A673 (cell line): ENCODE measurements at regions not wholly inside any gene's neighbourhood (a gene's known extent, or its start where the extent isn't known, plus 50 kb on each side); places are given as distances from the start of the nearest gene placed in this dataset.

Experiments
- CTCF ChIP-seq: fragments of 300-800, 200-600 bp; sonication (generic); conservative IDR thresholded peaks from 2 replicates; pipeline ENCODE4 v1.5.1; 2017; ENCODE audit warnings: low read depth, mild to moderate bottlenecking, antibody characterized with exemption, low read length, moderate library complexity, mixed read lengths
- EZH2 ChIP-seq: fragments of 200-600 bp; sonication (generic); IDR thresholded peaks from 2 replicates; pipeline ENCODE4 v1.6.1; 2017; ENCODE audit warnings: borderline replicate concordance, low read depth, mild to moderate bottlenecking, mixed read lengths, antibody characterized with exemption, low read length; ENCODE audit not compliant: poor library complexity, severe bottlenecking

DNA sequence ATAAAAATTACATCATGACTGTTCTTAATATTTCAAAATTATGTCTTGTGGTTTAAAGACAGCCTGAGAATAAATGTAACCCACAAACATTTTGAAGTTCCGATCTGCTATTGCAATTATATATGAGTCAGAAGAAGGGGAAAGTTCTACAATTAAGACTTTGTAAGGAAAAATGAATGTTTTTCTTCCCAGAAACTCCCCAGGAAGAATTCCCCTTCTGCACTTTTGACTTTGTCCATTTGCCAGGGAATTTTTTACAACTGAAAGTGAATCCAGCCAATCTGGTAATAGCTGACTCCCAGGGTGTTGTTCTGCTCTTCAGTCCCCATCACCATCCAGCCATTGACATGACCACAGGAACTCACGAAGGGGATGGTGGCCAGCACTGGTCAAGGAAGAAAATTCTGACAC is 61.6 kb upstream of the NOCT start:
- TF ChIP-seq CTCF: no peak
- TF ChIP-seq EZH2: no peak
